Keratinocyte (primary cell): ENCODE measurements at regions not wholly inside any gene's neighbourhood (a gene's known extent, or its start where the extent isn't known, plus 50 kb on each side); places are given as distances from the start of the nearest gene placed in this dataset.

Experiments
- DNase-seq: peaks from one replicate; pipeline ENCODE4 v3.0.0-alpha.2; 2011; ENCODE audit warnings: low read depth, missing footprints, low spot score
- FAIRE-seq: peaks from 2 replicates; lab custom pipeline; 2011; peaks lifted over from hg19 to GRCh38; lab: Jason Lieb, UNC
- H2AFZ ChIP-seq: 2 replicates; pipeline ENCODE4 v1.6.0; 2012; ENCODE audit warnings: low read length, control low read depth, inconsistent platforms; ENCODE audit not compliant: control insufficient read depth
- H3K27ac ChIP-seq: 2 replicates; pipeline ENCODE4 v1.5.1; 2011; ENCODE audit warnings: low read length; ENCODE audit not compliant: control insufficient read depth, insufficient read depth
- H3K27me3 ChIP-seq: 3 replicates; pipeline ENCODE4 v1.6.0; 2011; ENCODE audit warnings: low read length; ENCODE audit not compliant: control insufficient read depth, insufficient read depth; ENCODE audit errors: extremely low read depth
- H3K36me3 ChIP-seq, 2 experiments: 2 replicates in 1 of 2; 3 replicates in 1 of 2; pipeline ENCODE4 v1.5.1; 2011; ENCODE audit warnings: low read length in 2 of 2, mild to moderate bottlenecking in 1 of 2; ENCODE audit not compliant: control insufficient read depth in 2 of 2, insufficient read depth in 2 of 2; ENCODE audit errors: extremely low read depth in 1 of 2
- H3K4me1 ChIP-seq: 3 replicates; pipeline ENCODE4 v1.5.1; 2011; ENCODE audit warnings: low read length; ENCODE audit not compliant: control insufficient read depth, insufficient read depth; ENCODE audit errors: extremely low read depth
- H3K4me2 ChIP-seq: 3 replicates; pipeline ENCODE4 v1.6.0; 2011; ENCODE audit warnings: low read depth, low read length; ENCODE audit not compliant: control insufficient read depth, insufficient read depth; ENCODE audit errors: extremely low read depth
- H3K4me3 ChIP-seq, 3 experiments: fragments of 200-600 bp in 1 of 3; sonication (generic) in 1 of 3; 2 replicates in 2 of 3; 3 replicates in 1 of 3; pipeline ENCODE4 v1.5.1; 2011 to 2016; ENCODE audit warnings: low read length in 3 of 3, mild to moderate bottlenecking in 3 of 3, control low read depth in 2 of 3, inconsistent platforms in 1 of 3, low read depth in 1 of 3, mixed read lengths in 1 of 3, mixed run types in 1 of 3, moderate library complexity in 1 of 3; ENCODE audit not compliant: control insufficient read depth in 2 of 3, insufficient read depth in 2 of 3; ENCODE audit errors: extremely low read depth in 1 of 3
- H3K79me2 ChIP-seq: 2 replicates; pipeline ENCODE4 v1.6.0; 2012; ENCODE audit warnings: low read length; ENCODE audit not compliant: control insufficient read depth, insufficient read depth
- H3K9ac ChIP-seq: 3 replicates; pipeline ENCODE4 v1.6.0; 2011; ENCODE audit warnings: low read length; ENCODE audit not compliant: control insufficient read depth, insufficient read depth; ENCODE audit errors: extremely low read depth
- H3K9me1 ChIP-seq: 3 replicates; pipeline ENCODE4 v1.6.0; 2011; ENCODE audit warnings: low read length; ENCODE audit not compliant: control insufficient read depth, insufficient read depth; ENCODE audit errors: extremely low read depth
- H3K9me3 ChIP-seq: 2 replicates; pipeline ENCODE4 v1.5.1; 2012; ENCODE audit warnings: low read depth, low read length; ENCODE audit not compliant: control insufficient read depth
- H4K20me1 ChIP-seq: 3 replicates; pipeline ENCODE4 v1.6.0; 2011; ENCODE audit warnings: low read length; ENCODE audit not compliant: control insufficient read depth, insufficient read depth; ENCODE audit errors: extremely low read depth
- CTCF ChIP-seq, 3 experiments: IDR thresholded peaks in 1 of 3; conservative IDR thresholded peaks in 1 of 3; optimal IDR thresholded peaks in 1 of 3; 2 replicates in 2 of 3; 3 replicates in 1 of 3; pipeline versions ENCODE3 to v1.5.1; 2011; ENCODE audit warnings: low read length in 3 of 3, mild to moderate bottlenecking in 3 of 3, moderate library complexity in 2 of 3, control low read depth in 1 of 3, inconsistent platforms in 1 of 3; ENCODE audit not compliant: insufficient read depth in 2 of 3; ENCODE audit errors: extremely low read depth in 1 of 3
- EZH2 ChIP-seq: IDR thresholded peaks from one replicate; pipeline ENCODE4 v1.6.1; 2012; ENCODE audit warnings: inconsistent platforms, mild to moderate bottlenecking, low read length, moderate library complexity
- dilution Hi-C: fragments of 300-500 bp; cut with MboI; formaldehyde crosslinking; loops from one replicate; pipeline ENCODE4 v1.7.0; 2020; ENCODE audit warnings: low sequenced_read_pairs; ENCODE audit not compliant: extremely low pct_ligation_motif_present

DNA sequence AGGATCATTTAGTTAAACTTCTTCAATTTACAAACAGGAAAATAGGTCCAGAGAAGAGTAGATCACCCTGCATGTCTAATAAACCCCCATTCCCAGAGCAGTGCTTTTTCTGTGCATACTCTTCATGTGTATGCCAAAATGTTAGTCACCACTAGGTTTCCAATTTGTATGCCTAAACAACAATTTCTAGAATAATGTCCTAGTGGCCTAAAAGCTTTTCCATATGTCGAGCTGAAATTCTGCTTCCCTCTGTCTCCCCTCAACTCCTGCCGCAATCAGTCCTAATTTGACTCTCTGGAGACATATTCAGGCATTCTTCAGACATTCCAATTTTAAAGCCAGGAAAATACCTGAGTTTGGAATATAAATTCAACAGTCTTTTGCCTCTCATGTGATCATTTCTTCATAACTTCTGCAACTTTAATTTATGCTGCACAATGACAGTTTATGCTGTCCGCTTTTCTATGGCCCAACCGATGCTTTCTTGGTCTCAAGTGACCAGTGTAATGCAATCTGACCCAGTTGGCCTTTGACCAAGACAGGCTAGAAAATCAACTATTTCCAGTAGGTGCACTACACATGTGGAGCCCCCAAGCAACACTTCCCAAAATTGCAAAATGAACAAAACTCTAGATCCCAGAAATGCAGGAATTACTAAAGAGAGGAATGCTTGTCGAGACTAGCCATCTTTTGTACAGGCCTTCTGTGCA, 122.9 kb upstream of the FMR1 start:
- H3K36me3 ChIP-seq = no peaks in the 10 kb centered on the region
- H3K4me3 ChIP-seq = no peak overlapping the region
- dilution Hi-C loops = no loop called here
- H3K27ac ChIP-seq = no peak overlapping the region
- no peaks in the 10 kb centered on the region for H3K9me1 ChIP-seq
- no peaks in the 10 kb centered on the region for H3K27me3 ChIP-seq
- H2AFZ ChIP-seq = no peak overlapping the region
- no peaks in the 10 kb centered on the region for H3K79me2 ChIP-seq
- H3K4me2 ChIP-seq = no peak overlapping the region
- no peak overlapping the region for H3K9ac ChIP-seq
- H3K4me1 ChIP-seq = no peaks in the 10 kb centered on the region
- TF ChIP-seq EZH2 (no peak), CTCF (optimal IDR thresholded peaks at IDR 0.05 in 1 of 3, IDR thresholded peaks at IDR 0.05 in 1 of 3, conservative IDR thresholded peaks at IDR 0.05 in 1 of 3; ENCODE audit: extremely low read depth in 1 of 3, insufficient read depth in 2 of 3, low read length in 3 of 3) (no peak)
- FAIRE-seq (no peak), DNase-seq (no peak)
- H4K20me1 ChIP-seq = no peaks in the 10 kb centered on the region
- H3K9me3 ChIP-seq = no peaks in the 10 kb centered on the region

- no peaks in the 10 kb centered on the region for H3K9me3 ChIP-seq
- no peak overlapping the region for H3K9ac ChIP-seq
- H4K20me1 ChIP-seq = no peaks in the 10 kb centered on the region
- no peak for DNase-seq
- no peaks in the 10 kb centered on the region for H3K79me2 ChIP-seq
- no peak for FAIRE-seq
- dilution Hi-C loops = no loop called here
- H3K4me1 ChIP-seq = no peaks in the 10 kb centered on the region
- H3K27ac ChIP-seq = no peak overlapping the region
- H3K36me3 ChIP-seq = no peaks in the 10 kb centered on the region
- no peaks in the 10 kb centered on the region for H3K9me1 ChIP-seq
- TF ChIP-seq CTCF (optimal IDR thresholded peaks at IDR 0.05 in 1 of 3, IDR thresholded peaks at IDR 0.05 in 1 of 3, conservative IDR thresholded peaks at IDR 0.05 in 1 of 3; ENCODE audit: extremely low read depth in 1 of 3, insufficient read depth in 2 of 3, low read length in 3 of 3) (no peak), EZH2 (no peak)
- H3K4me3 ChIP-seq = no peak overlapping the region
- H3K4me2 ChIP-seq = no peak overlapping the region
- no peaks in the 10 kb centered on the region for H3K27me3 ChIP-seq
- no peak overlapping the region for H2AFZ ChIP-seq
Measured at GRCh38 chrX:147800663-147801062, 111.1 kb upstream of the FMR1 start.
